Prostate gland (tissue), 2 donors: ENCODE measurements at regions not wholly inside any gene's neighbourhood (a gene's known extent, or its start where the extent isn't known, plus 50 kb on each side); places are given as distances from the start of the nearest gene placed in this dataset.

Experiments
- CTCF ChIP-seq, 4 experiments: fragments of 200-600 bp in 2 of 4; fragments of 450-650 bp in 2 of 4; sonication (generic) in 2 of 4; IDR thresholded peaks; 1 replicate in 3 of 4; 2 replicates in 1 of 4; pipeline ENCODE4 v1.5.1; 2016 to 2019; ENCODE audit warnings: antibody characterized with exemption in 4 of 4, mild to moderate bottlenecking in 2 of 4, moderate library complexity in 2 of 4
- POLR2A ChIP-seq: fragments of 450-650 bp; IDR thresholded peaks from one replicate; pipeline ENCODE4 v1.6.1; 2016; ENCODE audit warnings: antibody characterized with exemption, mild to moderate bottlenecking
- POLR2AphosphoS5 ChIP-seq: sonication (generic); formaldehyde crosslinking; IDR thresholded peaks from one replicate; pipeline ENCODE4 v1.6.1; 2017; ENCODE audit warnings: antibody characterized with exemption

GRCh38 chr16:73553941-73554660, 506.2 kb upstream of the ZFHX3 start:
- TF ChIP-seq CTCF (IDR thresholded peaks at IDR 0.05) (no peak), POLR2A (no peak), POLR2AphosphoS5 (no peak)
